Thyroid gland (tissue), 4 donors: ENCODE measurements at regions not wholly inside any gene's neighbourhood (a gene's known extent, or its start where the extent isn't known, plus 50 kb on each side); places are given as distances from the start of the nearest gene placed in this dataset.
"Not testable (repeated sequence)": the region's sequence is repeated elsewhere in the genome, so short reads cannot be mapped to it uniquely, and the experiment has no call there.

Source experiments
- POLR2A ChIP-seq, 2 donors: fragments of 450-650 bp; IDR thresholded peaks; one replicate each; pipeline ENCODE4 v1.6.1; 2017; ENCODE audit warnings: antibody characterized with exemption in 2 of 2, mild to moderate bottlenecking in 2 of 2, moderate library complexity in 1 of 2
- TF ChIP-seq, protein P1 (sequence below), 6 experiments: fragments of 200-600 bp in 3 of 6; fragments of 450-650 bp in 3 of 6; sonication (generic) in 3 of 6; IDR thresholded peaks; one replicate each; pipeline ENCODE4 v1.5.1; 2016 to 2019; ENCODE audit warnings: antibody characterized with exemption in 6 of 6, mild to moderate bottlenecking in 2 of 6, inconsistent platforms in 1 of 6, moderate library complexity in 1 of 6

DNA sequence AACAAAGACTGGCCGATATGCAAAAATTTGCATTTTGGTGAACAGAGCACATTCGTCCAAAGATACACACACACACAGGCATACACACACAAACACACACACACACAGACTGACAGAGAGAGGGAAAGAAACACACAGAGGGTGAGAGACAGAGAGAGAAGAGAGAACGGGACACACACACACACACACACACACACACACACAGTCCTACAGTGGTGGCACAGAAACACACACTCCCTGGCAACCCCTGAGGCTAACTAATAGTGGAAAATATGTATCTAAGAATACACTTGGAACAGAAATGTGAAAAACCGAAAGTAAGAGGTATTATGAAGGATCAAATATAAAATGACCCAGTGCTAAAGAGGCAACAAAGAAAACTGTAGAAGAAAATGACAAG, 919.9 kb upstream of the DEFB115 start:
- TF ChIP-seq, protein P1, sequence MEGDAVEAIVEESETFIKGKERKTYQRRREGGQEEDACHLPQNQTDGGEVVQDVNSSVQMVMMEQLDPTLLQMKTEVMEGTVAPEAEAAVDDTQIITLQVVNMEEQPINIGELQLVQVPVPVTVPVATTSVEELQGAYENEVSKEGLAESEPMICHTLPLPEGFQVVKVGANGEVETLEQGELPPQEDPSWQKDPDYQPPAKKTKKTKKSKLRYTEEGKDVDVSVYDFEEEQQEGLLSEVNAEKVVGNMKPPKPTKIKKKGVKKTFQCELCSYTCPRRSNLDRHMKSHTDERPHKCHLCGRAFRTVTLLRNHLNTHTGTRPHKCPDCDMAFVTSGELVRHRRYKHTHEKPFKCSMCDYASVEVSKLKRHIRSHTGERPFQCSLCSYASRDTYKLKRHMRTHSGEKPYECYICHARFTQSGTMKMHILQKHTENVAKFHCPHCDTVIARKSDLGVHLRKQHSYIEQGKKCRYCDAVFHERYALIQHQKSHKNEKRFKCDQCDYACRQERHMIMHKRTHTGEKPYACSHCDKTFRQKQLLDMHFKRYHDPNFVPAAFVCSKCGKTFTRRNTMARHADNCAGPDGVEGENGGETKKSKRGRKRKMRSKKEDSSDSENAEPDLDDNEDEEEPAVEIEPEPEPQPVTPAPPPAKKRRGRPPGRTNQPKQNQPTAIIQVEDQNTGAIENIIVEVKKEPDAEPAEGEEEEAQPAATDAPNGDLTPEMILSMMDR (IDR thresholded peaks at IDR 0.05), result not testable (repeated sequence)
- not testable (repeated sequence) for TF ChIP-seq POLR2A (IDR thresholded peaks at IDR 0.05)
